DMS 273 (cell line): ENCODE measurements at regions not wholly inside any gene's neighbourhood (a gene's known extent, or its start where the extent isn't known, plus 50 kb on each side); places are given as distances from the start of the nearest gene placed in this dataset.

Experiments
- DNase-seq: peaks from one replicate; lab custom pipeline; 2025; ENCODE audit not compliant: unreplicated experiment; lab: John Stamatoyannopoulos, UW

GRCh38 chr22:49095366-49095765 lies 732.3 kb downstream of the BRD1 start:
- no peak for DNase-seq

GRCh38 chr22:49094858-49095257 lies 732.8 kb downstream of the BRD1 start:
- DNase-seq: no peak

GRCh38 chr22:49094151-49094550 lies 733.5 kb downstream of the BRD1 start:
- DNase-seq: no peak

GRCh38 chr22:49093192-49093880 lies 734.3 kb downstream of the BRD1 start:
- DNase-seq: no peak

GRCh38 chr22:49092716-49093115 lies 735.0 kb downstream of the BRD1 start:
- DNase-seq: no peak

- DNase-seq: no peak
Measured at GRCh38 chr22:49091917-49092545, 735.6 kb downstream of the BRD1 start.

GRCh38 chr22:49091451-49091850 lies 736.2 kb downstream of the BRD1 start:
- no peak for DNase-seq

GRCh38 chr22:49090853-49091135 lies 736.9 kb downstream of the BRD1 start:
- DNase-seq: no peak

GRCh38 chr22:49090061-49090852 lies 737.4 kb downstream of the BRD1 start:
- no peak for DNase-seq

- DNase-seq: no peak
Measured at GRCh38 chr22:49088801-49089791, 738.6 kb downstream of the BRD1 start.

- DNase-seq: no peak
Measured at GRCh38 chr22:49087716-49088601, 739.7 kb downstream of the BRD1 start.

GRCh38 chr22:49087198-49087597 lies 740.5 kb downstream of the BRD1 start:
- no peak for DNase-seq

- no peak for DNase-seq
Measured at GRCh38 chr22:49086606-49087157, 741.0 kb downstream of the BRD1 start.

- no peak for DNase-seq
Measured at GRCh38 chr22:49086181-49086580, 741.5 kb downstream of the BRD1 start.

GRCh38 chr22:49084206-49084605 lies 743.5 kb downstream of the BRD1 start:
- DNase-seq: no peak

- no peak for DNase-seq
Measured at GRCh38 chr22:49083607-49084006, 744.1 kb downstream of the BRD1 start.

GRCh38 chr22:49082451-49082850 lies 745.2 kb downstream of the BRD1 start:
- DNase-seq: no peak

- no peak for DNase-seq
Measured at GRCh38 chr22:49081926-49082325, 745.7 kb downstream of the BRD1 start.

- DNase-seq: no peak
Measured at GRCh38 chr22:49081261-49081666, 746.4 kb downstream of the BRD1 start.

GRCh38 chr22:49080631-49081030 lies 747.0 kb downstream of the BRD1 start:
- no peak for DNase-seq
